ENCODE measurements at regions not wholly inside any gene's neighbourhood (a gene's known extent, or its start where the extent isn't known, plus 50 kb on each side); places are given as distances from the start of the nearest gene placed in this dataset.
"Not testable (repeated sequence)": the region's sequence is repeated elsewhere in the genome, so short reads cannot be mapped to it uniquely, and the experiment has no call there.

- H3K23ac ChIP-seq (ENCODE audit: low read depth, low read length); H4K91ac ChIP-seq (ENCODE audit: insufficient read depth, low read depth, low read length); CTCF ChIA-PET; H3K14ac ChIP-seq (replicated peaks; ENCODE audit: low read depth, low read length); H3K18ac ChIP-seq (ENCODE audit: low read depth, low read length); H3K9ac ChIP-seq (ENCODE audit: low read depth, low read length); H4K20me1 ChIP-seq (ENCODE audit: insufficient read depth, low read length); BruUV-seq (replicated peaks); H3K4me1 ChIP-seq (ENCODE audit: control insufficient read depth, insufficient read depth, low read length); H2BK5ac ChIP-seq (ENCODE audit: low read depth, low read length, poor library complexity, severe bottlenecking); H2AK5ac ChIP-seq (ENCODE audit: low read depth, low read length); H3K36me3 ChIP-seq (ENCODE audit: control insufficient read depth, insufficient read depth, low read length); DNase-seq; H2BK15ac ChIP-seq (ENCODE audit: low read depth, low read length); H2BK20ac ChIP-seq (ENCODE audit: low read depth, low read length); H2BK120ac ChIP-seq (ENCODE audit: low read depth, low read length); H3K27me3 ChIP-seq (ENCODE audit: control insufficient read depth, insufficient read depth, low read length); H3K4me3 ChIP-seq (ENCODE audit: insufficient read depth, low read depth, low read length); H3K79me1 ChIP-seq (ENCODE audit: low read depth in 1 of 2, low read length in 2 of 2); ATAC-seq (ENCODE audit: low read depth); H2AFZ ChIP-seq (replicated peaks; ENCODE audit: low read length, poor library complexity); H3K27ac ChIP-seq (ENCODE audit: insufficient read depth, low read length); H3K4me2 ChIP-seq (ENCODE audit: low read depth, low read length); H4K5ac ChIP-seq (ENCODE audit: low read depth, low read length); POLR2A ChIA-PET (ENCODE audit: unreplicated experiment); H3K9me1 ChIP-seq (ENCODE audit: insufficient read depth, low read length); dilution Hi-C loops (cut with HindIII; ENCODE audit: low sequenced_read_pairs, unreplicated experiment); in situ Hi-C loops (cut with MboI; ENCODE audit: low sequenced_read_pairs); H4K8ac ChIP-seq (ENCODE audit: low read depth in 2 of 2, low read length in 2 of 2); H3K4ac ChIP-seq (ENCODE audit: low read depth, low read length); H3K56ac ChIP-seq (ENCODE audit: extremely low read depth, insufficient read depth, low read length); intact Hi-C loops (cut with micrococcal nuclease); H3K9me3 ChIP-seq (ENCODE audit: control insufficient read depth, insufficient read depth, low read length); H2AK9ac ChIP-seq (replicated peaks; ENCODE audit: low read depth, low read length, poor library complexity): not testable (repeated sequence)
- no CpG with 5 or more reads among the region's 5 CpGs for WGBS, 2 experiments (ENCODE audit: extremely low coverage in 2 of 2, insufficient read length in 1 of 2)
These were observed 50.4 kb upstream of the TBX22 start for GRCh38 chrX:79964173-79964572.
